Peyer's patch (tissue), 4 donors: ENCODE measurements at regions not wholly inside any gene's neighbourhood (a gene's known extent, or its start where the extent isn't known, plus 50 kb on each side); places are given as distances from the start of the nearest gene placed in this dataset.

Source experiments
- DNase-seq, 3 donors: peaks; one replicate each; pipeline ENCODE4 v3.0.0-alpha.2; 2017 to 2019
- H3K27ac ChIP-seq, 4 donors: fragments of 200-600 bp; sonication (generic); one replicate each; pipeline ENCODE4 v1.5.1; 2016 to 2019
- H3K27me3 ChIP-seq, 2 donors: fragments of 200-600 bp; sonication (generic); one replicate each; pipeline ENCODE4 v1.5.1; 2019
- H3K36me3 ChIP-seq, 3 donors: fragments of 200-600 bp; sonication (generic); one replicate each; pipeline ENCODE4 v1.5.1; 2016 to 2019
- H3K4me1 ChIP-seq, 4 donors: fragments of 200-600 bp; sonication (generic); one replicate each; pipeline ENCODE4 v1.5.1; 2016 to 2019
- H3K4me3 ChIP-seq, 4 donors: fragments of 200-600 bp; sonication (generic); 1 replicate in 3 of 4; 2 replicates in 1 of 4; pipeline ENCODE4 v1.5.1; 2016 to 2019; ENCODE audit warnings: mild to moderate bottlenecking in 1 of 4
- H3K9me3 ChIP-seq, 4 donors: fragments of 200-600 bp; sonication (generic); one replicate each; pipeline ENCODE4 v1.5.1; 2016 to 2019; ENCODE audit warnings: mild to moderate bottlenecking in 1 of 4
- CTCF ChIP-seq, 6 experiments: fragments of 450-650 bp in 4 of 6; fragments of 200-600 bp in 2 of 6; sonication (generic) in 1 of 6; IDR thresholded peaks; one replicate each; pipeline ENCODE4 v1.5.1; 2017 to 2019; ENCODE audit warnings: antibody characterized with exemption in 6 of 6, mild to moderate bottlenecking in 3 of 6, moderate library complexity in 1 of 6
- POLR2A ChIP-seq, 2 donors: fragments of 450-650 bp; IDR thresholded peaks; one replicate each; pipeline ENCODE4 v1.5.1; 2017; ENCODE audit warnings: antibody characterized with exemption in 2 of 2, mild to moderate bottlenecking in 2 of 2, moderate library complexity in 2 of 2

GRCh38 chr10:57222603-57223002 is 861.5 kb upstream of the ZWINT start:
- Histone ChIP-seq H3K4me3 (no peak overlapping the region), H3K36me3 (no peaks in the 10 kb centered on the region), H3K27me3 (no peaks in the 10 kb centered on the region), H3K9me3 (no peaks in the 10 kb centered on the region), H3K4me1 (no peaks in the 10 kb centered on the region), H3K27ac (no peak overlapping the region)
- no peak for DNase-seq
- no peak for TF ChIP-seq CTCF (IDR thresholded peaks at IDR 0.05)
- no peak for TF ChIP-seq POLR2A (IDR thresholded peaks at IDR 0.05)

GRCh38 chr10:57222129-57222528 is 861.1 kb upstream of the ZWINT start:
- DNase-seq = no peak
- Histone ChIP-seq H3K9me3 (no peaks in the 10 kb centered on the region), H3K27me3 (no peaks in the 10 kb centered on the region), H3K4me3 (no peak overlapping the region), H3K27ac (no peak overlapping the region), H3K4me1 (no peaks in the 10 kb centered on the region), H3K36me3 (no peaks in the 10 kb centered on the region)
- TF ChIP-seq POLR2A (IDR thresholded peaks at IDR 0.05) (no peak), CTCF (IDR thresholded peaks at IDR 0.05) (no peak)

GRCh38 chr10:57221674-57222073 is 860.6 kb upstream of the ZWINT start:
- no peaks in the 10 kb centered on the region for H3K36me3 ChIP-seq
- TF ChIP-seq CTCF (IDR thresholded peaks at IDR 0.05) = no peak
- TF ChIP-seq POLR2A (IDR thresholded peaks at IDR 0.05) = no peak
- H3K27me3 ChIP-seq = no peaks in the 10 kb centered on the region
- DNase-seq = no peak
- no peaks in the 10 kb centered on the region for H3K9me3 ChIP-seq
- no peak overlapping the region for H3K27ac ChIP-seq
- H3K4me3 ChIP-seq = no peak overlapping the region
- H3K4me1 ChIP-seq = no peaks in the 10 kb centered on the region

- H3K27ac ChIP-seq = no peak overlapping the region
- TF ChIP-seq POLR2A (IDR thresholded peaks at IDR 0.05) (no peak), CTCF (IDR thresholded peaks at IDR 0.05) (no peak)
- H3K4me3 ChIP-seq = no peak overlapping the region
- no peak for DNase-seq
- no peaks in the 10 kb centered on the region for H3K9me3 ChIP-seq
- no peaks in the 10 kb centered on the region for H3K4me1 ChIP-seq
- no peaks in the 10 kb centered on the region for H3K36me3 ChIP-seq
- H3K27me3 ChIP-seq = no peaks in the 10 kb centered on the region
Measured at GRCh38 chr10:57218382-57218781, 857.3 kb upstream of the ZWINT start.

- Histone ChIP-seq H3K36me3 (no peaks in the 10 kb centered on the region), H3K27ac (no peak overlapping the region), H3K4me3 (no peak overlapping the region), H3K27me3 (no peaks in the 10 kb centered on the region), H3K4me1 (no peaks in the 10 kb centered on the region), H3K9me3 (no peaks in the 10 kb centered on the region)
- DNase-seq = no peak
- no peak for TF ChIP-seq POLR2A (IDR thresholded peaks at IDR 0.05)
- no peak for TF ChIP-seq CTCF (IDR thresholded peaks at IDR 0.05)
Measured at GRCh38 chr10:57202356-57202755, 841.3 kb upstream of the ZWINT start.

GRCh38 chr10:57188846-57189245 is 827.8 kb upstream of the ZWINT start:
- Histone ChIP-seq H3K4me3 (no peak overlapping the region), H3K27ac (no peak overlapping the region), H3K36me3 (no peaks in the 10 kb centered on the region), H3K27me3 (no peaks in the 10 kb centered on the region), H3K4me1 (no peaks in the 10 kb centered on the region), H3K9me3 (no peaks in the 10 kb centered on the region)
- no peak for TF ChIP-seq POLR2A (IDR thresholded peaks at IDR 0.05)
- no peak for TF ChIP-seq CTCF (IDR thresholded peaks at IDR 0.05)
- no peak for DNase-seq
